Activated gamma-delta T cell (primary cell): ENCODE measurements at regions not wholly inside any gene's neighbourhood (a gene's known extent, or its start where the extent isn't known, plus 50 kb on each side); places are given as distances from the start of the nearest gene placed in this dataset.

Experiments used
- DNase-seq: peaks from one replicate; lab custom pipeline; 2025; lab: John Stamatoyannopoulos, UW

DNA sequence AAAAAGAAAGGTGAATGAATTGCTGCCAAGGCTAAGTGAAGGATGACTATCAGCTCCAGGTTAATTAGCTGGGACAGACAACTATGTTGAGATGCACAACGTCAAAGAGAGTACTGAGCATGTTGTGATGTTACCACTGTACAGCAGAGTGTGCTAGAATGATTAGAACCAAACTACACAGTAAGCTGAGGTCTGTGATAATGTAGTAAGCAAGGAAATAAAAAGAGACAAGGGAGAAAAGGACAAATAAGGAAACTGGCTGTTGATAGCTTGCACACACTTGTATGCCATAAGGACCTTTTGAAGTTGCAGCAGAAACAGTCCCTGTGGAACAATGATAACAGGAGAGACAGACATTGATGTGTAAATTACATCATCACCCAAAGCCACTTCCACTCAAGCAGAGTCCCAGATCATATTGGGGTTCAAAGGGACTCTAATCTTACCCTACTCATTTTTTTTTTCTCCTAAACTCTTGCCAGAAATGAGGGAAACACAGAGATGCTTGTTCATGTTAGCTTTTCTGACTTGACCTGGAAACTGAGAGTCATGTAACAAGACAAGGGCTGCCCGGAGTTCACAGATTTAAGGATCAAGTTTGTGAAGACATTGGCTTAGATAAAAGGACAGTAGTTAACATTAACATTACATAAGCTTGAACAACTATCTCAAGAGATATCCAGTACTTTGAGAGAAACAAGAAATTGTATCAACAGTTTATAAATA is 189.9 kb downstream of the CENPW start:
- no peak for DNase-seq

GRCh38 chr6:126530775-126531174 is 190.9 kb downstream of the CENPW start:
- DNase-seq = no peak

DNA sequence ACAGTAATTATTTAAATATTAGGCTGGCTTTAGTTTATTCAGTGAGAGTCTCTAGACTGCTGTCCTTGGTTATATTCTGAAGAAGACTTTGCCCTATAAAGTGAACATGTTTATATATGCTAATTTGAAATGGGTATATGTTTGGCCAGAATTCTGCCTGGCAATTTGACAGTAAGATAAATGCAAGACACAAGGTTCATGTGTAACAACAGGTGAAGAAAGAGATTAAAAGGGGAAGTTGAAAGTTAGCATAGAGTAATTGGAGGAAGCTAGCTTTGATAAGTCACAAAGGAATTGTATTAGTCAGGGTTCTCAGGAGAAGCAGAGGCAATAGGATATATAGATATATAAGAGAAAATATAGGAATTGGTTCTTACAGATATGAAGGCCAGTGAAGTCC is 191.4 kb downstream of the CENPW start:
- no peak for DNase-seq

GRCh38 chr6:126531840-126532239 is 191.9 kb downstream of the CENPW start:
- DNase-seq = no peak

- no peak for DNase-seq
These were observed 194.5 kb downstream of the CENPW start for GRCh38 chr6:126534401-126534800.

- DNase-seq = no peak
These were observed 195.2 kb downstream of the CENPW start for GRCh38 chr6:126535138-126535537.

DNA sequence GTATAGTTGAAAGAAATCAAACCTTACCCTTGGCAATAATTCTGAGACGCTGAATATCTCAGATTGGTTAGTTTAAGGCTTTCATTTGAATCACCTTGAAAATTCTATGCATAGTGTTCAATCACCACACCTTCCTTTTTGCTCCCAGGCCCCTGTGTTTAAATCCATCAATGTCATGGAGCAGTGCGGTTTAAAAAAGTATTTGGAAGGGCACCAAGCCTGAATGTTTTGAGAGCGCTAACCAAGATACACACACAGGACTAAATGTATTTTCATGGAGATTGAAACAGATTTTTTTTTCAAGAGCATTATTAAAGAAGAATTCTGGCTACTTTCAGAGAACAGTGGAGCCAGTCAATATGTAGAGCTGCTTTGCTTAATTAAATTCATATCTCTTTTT is 195.7 kb downstream of the CENPW start:
- DNase-seq = no peak

DNA sequence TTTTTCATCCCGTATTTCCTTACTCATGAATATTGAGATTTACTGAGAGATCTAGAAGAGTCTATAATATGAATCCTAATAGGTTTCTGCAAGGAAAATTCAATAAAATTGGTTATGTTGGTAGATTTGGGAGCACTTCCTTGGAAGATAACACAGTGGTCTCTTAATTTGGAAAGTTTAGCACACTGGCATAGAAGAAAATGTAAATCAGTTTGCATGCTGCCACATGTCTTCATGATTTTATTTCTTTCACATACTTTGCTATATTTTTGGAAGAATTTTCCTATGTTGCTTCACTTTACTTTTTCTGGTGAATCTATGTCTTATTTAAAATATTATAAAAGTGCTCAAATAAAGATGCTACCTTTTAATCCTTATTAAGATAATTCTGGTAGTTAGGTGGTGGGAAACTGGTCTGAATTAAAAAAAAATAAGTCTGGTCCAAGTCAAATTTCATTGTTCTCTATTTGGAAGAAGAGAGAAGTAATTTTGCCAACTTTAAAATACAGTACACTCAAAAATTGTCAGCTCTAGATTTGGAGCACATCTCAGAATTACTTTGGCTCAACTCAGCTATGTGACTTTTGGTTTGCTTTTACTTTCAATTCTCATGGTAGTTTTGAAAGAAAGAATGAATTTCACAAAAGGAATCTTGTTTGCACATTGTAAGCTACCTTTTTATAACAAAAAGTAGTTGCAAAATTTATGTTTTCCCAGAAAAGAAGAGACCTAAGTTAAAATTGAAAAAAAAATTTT is 197.3 kb downstream of the CENPW start:
- DNase-seq = no peak

DNA sequence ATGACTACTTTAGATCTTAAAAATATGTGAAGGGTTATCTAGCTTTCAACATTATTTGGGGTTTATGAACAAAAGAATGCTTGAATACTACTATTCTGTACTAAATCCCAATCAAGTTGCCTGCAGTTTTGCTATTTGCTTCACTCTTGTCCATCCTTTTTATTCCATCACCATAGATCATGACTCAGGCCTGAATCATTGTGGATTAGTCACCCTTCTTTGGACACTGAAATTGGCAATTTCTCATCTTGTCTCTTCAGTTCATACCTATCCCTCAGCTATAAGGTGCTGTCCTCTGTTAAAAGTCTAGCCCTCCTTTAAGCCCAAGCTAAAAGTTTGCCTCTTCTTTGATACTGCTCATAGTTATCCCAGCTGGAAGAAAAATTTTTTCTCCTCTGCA is 199.1 kb downstream of the CENPW start:
- DNase-seq = no peak

DNA sequence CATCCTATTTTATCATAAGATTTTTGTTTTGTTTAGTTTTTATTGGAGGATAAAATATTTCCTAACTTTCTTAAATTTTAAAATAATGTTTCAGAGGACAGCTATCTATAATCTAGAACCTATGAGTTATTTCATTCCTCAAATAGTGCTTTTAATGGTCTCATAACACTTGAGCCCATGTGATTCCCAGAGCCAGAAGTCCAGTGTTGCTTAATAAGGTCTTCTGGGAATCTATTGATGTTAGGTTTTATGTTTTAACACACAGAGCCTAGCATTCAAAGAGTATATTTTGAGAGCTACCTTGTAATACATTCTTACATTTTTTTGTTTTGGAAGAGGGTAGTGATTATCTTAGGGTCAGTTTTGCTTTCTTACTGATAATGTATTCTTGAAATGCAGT is 200.2 kb downstream of the CENPW start:
- no peak for DNase-seq

DNA sequence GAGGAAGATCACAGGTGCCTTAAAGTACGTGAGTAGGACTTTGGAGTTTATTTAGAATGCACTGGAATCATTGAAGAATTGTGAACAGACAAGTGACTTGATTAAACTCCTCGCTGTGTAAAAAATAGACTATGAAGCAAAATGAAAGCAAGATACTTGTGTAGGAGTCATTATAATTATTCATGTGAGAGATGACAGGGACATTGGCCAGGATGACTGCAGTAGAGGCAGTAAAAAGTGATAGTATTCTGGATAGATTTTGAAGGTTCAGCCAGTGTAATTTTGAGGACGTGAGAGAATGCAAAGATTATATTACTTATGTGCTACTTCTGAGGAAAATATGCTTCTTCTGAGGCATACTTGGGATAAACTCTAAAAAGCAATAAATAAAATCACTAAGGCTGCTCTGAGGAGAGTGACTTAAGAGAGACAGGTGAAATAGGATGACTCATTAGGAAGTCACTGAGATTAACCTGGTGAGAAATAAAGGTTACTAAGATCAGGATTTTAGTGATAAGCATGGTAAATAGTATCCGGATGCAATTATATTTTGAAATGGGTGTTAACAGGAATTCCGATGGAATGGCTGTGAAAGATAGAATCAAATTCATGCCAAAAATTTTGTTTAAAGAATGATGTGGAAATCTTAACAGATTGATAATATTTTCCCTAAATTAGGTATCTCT is 202.0 kb downstream of the CENPW start:
- no peak for DNase-seq

GRCh38 chr6:126546541-126547120 is 206.7 kb downstream of the CENPW start:
- DNase-seq = no peak

DNA sequence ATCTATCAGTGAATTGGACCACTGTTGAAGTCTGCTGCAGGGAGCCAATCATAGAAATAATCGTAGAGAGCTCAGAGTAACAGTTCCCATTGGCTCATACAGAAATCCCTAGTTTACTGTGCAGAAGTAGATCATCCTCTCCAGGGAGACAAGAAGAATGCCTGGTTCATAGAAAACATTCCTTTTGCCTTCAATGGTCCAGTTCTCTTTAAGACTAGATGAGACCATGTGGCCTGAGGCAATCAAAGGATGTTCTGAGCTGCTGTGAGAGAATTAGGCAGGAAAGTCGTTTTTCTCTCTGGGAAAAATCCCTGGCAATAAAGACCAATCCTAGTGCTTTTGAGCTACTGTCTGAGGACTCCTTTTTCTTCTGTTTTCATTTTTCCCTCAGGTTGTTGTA is 208.4 kb downstream of the CENPW start:
- DNase-seq = no peak

DNA sequence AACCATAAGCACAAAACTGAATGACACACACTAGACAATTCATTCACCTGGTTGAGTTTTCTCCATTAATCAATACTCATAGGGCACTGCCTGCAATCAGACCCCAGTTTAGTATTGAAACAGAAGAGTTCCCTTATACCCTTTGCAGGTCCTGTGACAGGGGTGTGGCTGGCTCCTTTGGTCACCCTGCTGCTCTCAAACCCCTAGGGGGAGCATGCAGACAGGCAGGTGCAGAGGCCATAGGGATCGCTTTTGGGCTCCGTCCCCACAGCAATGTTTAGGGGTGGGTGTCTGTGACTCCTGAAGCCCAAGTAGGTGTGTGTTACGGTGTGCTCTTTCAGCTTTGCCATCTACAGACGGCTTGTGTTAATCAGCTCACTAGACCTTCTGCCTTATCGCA is 210.4 kb downstream of the CENPW start:
- no peak for DNase-seq

- no peak for DNase-seq
These were observed 211.9 kb downstream of the CENPW start for GRCh38 chr6:126551832-126552231.

DNA sequence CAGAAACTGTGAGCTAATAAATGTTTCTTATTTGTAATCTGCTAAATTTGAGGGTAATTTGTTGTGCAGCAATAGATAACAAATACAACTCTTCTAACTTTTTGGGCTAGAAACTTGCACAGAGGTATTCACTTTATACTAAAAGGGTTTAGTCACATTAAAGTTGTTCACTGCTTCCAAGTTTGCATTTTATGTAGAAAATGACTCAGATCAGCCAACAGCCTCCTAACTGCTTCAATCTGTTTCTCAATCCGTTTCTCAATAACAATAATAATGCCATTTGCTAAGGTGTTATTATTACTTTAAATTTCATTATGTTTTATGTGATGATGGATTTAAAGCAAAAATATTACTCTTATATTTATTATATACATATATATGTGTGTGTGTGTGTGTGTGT is 213.9 kb downstream of the CENPW start:
- no peak for DNase-seq

GRCh38 chr6:126570507-126570906 is 230.6 kb downstream of the CENPW start:
- no peak for DNase-seq

- no peak for DNase-seq
These were observed 234.4 kb downstream of the CENPW start for GRCh38 chr6:126574301-126574700.

- DNase-seq = no peak
These were observed 241.4 kb downstream of the CENPW start for GRCh38 chr6:126581316-126581715.

DNA sequence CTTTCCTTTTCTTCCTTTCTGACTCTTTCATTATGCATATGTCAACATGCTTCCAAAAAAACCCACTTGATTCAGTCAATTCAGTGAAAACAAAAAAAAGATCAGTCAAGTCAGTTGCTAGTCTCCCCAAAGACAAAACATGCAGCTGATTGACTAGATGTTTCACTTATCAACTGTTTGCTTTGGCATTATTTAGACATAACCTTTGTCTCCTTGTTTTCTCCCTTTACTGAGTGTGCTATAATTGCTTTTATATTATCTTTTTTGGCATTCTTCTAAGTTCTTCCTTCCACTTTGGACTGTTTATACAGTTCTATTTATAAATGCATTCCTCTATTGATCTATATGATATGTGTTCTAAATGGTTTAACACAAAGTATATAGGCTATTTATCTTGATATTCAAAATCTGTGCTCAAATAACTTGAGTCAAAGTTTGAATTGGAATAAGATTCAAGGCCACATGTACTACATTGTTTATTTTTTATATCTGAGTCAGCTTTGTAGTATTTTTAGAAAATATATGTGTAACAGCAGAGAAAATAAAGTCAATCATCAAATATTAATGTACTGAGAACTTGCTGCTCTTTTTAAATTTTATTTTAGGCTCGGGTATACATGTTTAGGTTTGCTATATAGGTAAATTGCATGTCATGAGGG is 260.5 kb downstream of the CENPW start:
- no peak for DNase-seq

GRCh38 chr6:126603410-126603809 is 263.5 kb downstream of the CENPW start:
- no peak for DNase-seq

GRCh38 chr6:126605089-126605488 is 265.2 kb downstream of the CENPW start:
- no peak for DNase-seq
